ENCODE measurements at regions not wholly inside any gene's neighbourhood (a gene's known extent, or its start where the extent isn't known, plus 50 kb on each side); places are given as distances from the start of the nearest gene placed in this dataset.

- H2AFZ ChIP-seq (replicated peaks; ENCODE audit: low read length, poor library complexity): no peak overlapping the region
- H4K5ac ChIP-seq (ENCODE audit: low read depth, low read length): no peak overlapping the region
- no peak overlapping the region for H2BK120ac ChIP-seq (ENCODE audit: low read depth, low read length)
- H3K27me3 ChIP-seq (ENCODE audit: control insufficient read depth, insufficient read depth, low read length): no peaks in the 10 kb centered on the region
- no TSS peak for BruUV-seq (replicated peaks)
- no peak overlapping the region for H2BK20ac ChIP-seq (ENCODE audit: low read depth, low read length)
- H3K9ac ChIP-seq (ENCODE audit: low read depth, low read length): no peak overlapping the region
- no peak overlapping the region for H3K27ac ChIP-seq (ENCODE audit: insufficient read depth, low read length)
- dilution Hi-C loops (cut with HindIII; ENCODE audit: low sequenced_read_pairs, unreplicated experiment) (no loop called here), in situ Hi-C loops (cut with MboI; ENCODE audit: low sequenced_read_pairs) (no loop called here), intact Hi-C loops (cut with micrococcal nuclease) (no loop called here)
- DNase-seq (no peak), ATAC-seq (ENCODE audit: low read depth) (no peak)
- no peaks in the 10 kb centered on the region for H3K36me3 ChIP-seq (ENCODE audit: control insufficient read depth, insufficient read depth, low read length)
- H3K18ac ChIP-seq (ENCODE audit: low read depth, low read length): no peak overlapping the region
- H2AK5ac ChIP-seq (ENCODE audit: low read depth, low read length): no peak overlapping the region
- no peak overlapping the region for H2BK15ac ChIP-seq (ENCODE audit: low read depth, low read length)
- no peak overlapping the region for H2AK9ac ChIP-seq (replicated peaks; ENCODE audit: low read depth, low read length, poor library complexity)
- no peaks in the 10 kb centered on the region for H3K9me1 ChIP-seq (ENCODE audit: insufficient read depth, low read length)
- ChIA-PET CTCF (no interaction called here), POLR2A (ENCODE audit: unreplicated experiment) (no interaction called here)
- no peak overlapping the region for H3K56ac ChIP-seq (ENCODE audit: extremely low read depth, insufficient read depth, low read length)
- H3K14ac ChIP-seq (replicated peaks; ENCODE audit: low read depth, low read length): no peak overlapping the region
- H3K23ac ChIP-seq (ENCODE audit: low read depth, low read length): no peak overlapping the region
- no peak overlapping the region for H3K4me3 ChIP-seq (ENCODE audit: insufficient read depth, low read depth, low read length)
- no peak overlapping the region for H4K91ac ChIP-seq (ENCODE audit: insufficient read depth, low read depth, low read length)
- H3K4ac ChIP-seq (ENCODE audit: low read depth, low read length): no peak overlapping the region
- no CpG with 5 or more reads among the region's 2 CpGs for WGBS, 2 experiments (ENCODE audit: extremely low coverage in 2 of 2, insufficient read length in 1 of 2)
- no peaks in the 10 kb centered on the region for H4K20me1 ChIP-seq (ENCODE audit: insufficient read depth, low read length)
- TF ChIP-seq RCOR1 (IDR thresholded peaks at IDR 0.05; ENCODE audit: insufficient replicate concordance, low read length): no peak
- no peak for TF ChIP-seq MAZ (IDR thresholded peaks at IDR 0.05; ENCODE audit: borderline replicate concordance, low read depth, low read length)
- TF ChIP-seq CHD1 (IDR thresholded peaks at IDR 0.05; ENCODE audit: low read depth, low read length): no peak
- TF ChIP-seq RAD21 (IDR thresholded peaks at IDR 0.05; ENCODE audit: low read length): no peak
- no peak overlapping the region for H3K4me2 ChIP-seq (ENCODE audit: low read depth, low read length)
- no peaks in the 10 kb centered on the region for H3K4me1 ChIP-seq (ENCODE audit: control insufficient read depth, insufficient read depth, low read length)
- H4K8ac ChIP-seq (ENCODE audit: low read depth in 2 of 2, low read length in 2 of 2): no peak overlapping the region
- no peak overlapping the region for H2BK5ac ChIP-seq (ENCODE audit: low read depth, low read length, poor library complexity, severe bottlenecking)
- H3K79me1 ChIP-seq (ENCODE audit: low read depth in 1 of 2, low read length in 2 of 2): no peaks in the 10 kb centered on the region
- peaks cover 8% of the 10 kb centered on the region; the same call in 1 of the 2 replicates for H3K9me3 ChIP-seq (ENCODE audit: control insufficient read depth, insufficient read depth, low read length)
Observed at GRCh38 chr6:153778216-153778615, 260.8 kb upstream of the OPRM1 start.
